IPS DF 4.7 (cell line): ENCODE measurements at regions not wholly inside any gene's neighbourhood (a gene's known extent, or its start where the extent isn't known, plus 50 kb on each side); places are given as distances from the start of the nearest gene placed in this dataset.

ENCODE experiments used
- DNase-seq: peaks from one replicate; pipeline ENCODE4 v3.0.0-alpha.2; 2013; ENCODE audit warnings: low spot score; ENCODE audit errors: extremely low read depth

GRCh38 chr10:109504401-109504800 is 418.9 kb downstream of the XPNPEP1 start:
- DNase-seq = no peak

GRCh38 chr10:109487691-109488090 is 435.6 kb downstream of the XPNPEP1 start:
- DNase-seq = no peak

GRCh38 chr10:109480836-109481235 is 442.5 kb downstream of the XPNPEP1 start:
- no peak for DNase-seq

GRCh38 chr10:109475711-109476421 is 447.4 kb downstream of the XPNPEP1 start:
- no peak for DNase-seq

GRCh38 chr10:109474812-109475211 is 448.5 kb downstream of the XPNPEP1 start:
- DNase-seq = no peak

- no peak for DNase-seq
These were observed 449.1 kb downstream of the XPNPEP1 start for GRCh38 chr10:109474261-109474660.

GRCh38 chr10:109467551-109467950 is 455.8 kb downstream of the XPNPEP1 start:
- DNase-seq = no peak

- DNase-seq = no peak
These were observed 458.4 kb downstream of the XPNPEP1 start for GRCh38 chr10:109464949-109465348.

GRCh38 chr10:109457302-109457638 is 466.0 kb downstream of the XPNPEP1 start:
- DNase-seq = no peak

GRCh38 chr10:109456566-109457301 is 466.6 kb downstream of the XPNPEP1 start:
- DNase-seq = no peak

- DNase-seq = no peak
These were observed 468.6 kb downstream of the XPNPEP1 start for GRCh38 chr10:109454691-109455090.

- no peak for DNase-seq
These were observed 471.4 kb downstream of the XPNPEP1 start for GRCh38 chr10:109451879-109452278.

- no peak for DNase-seq
These were observed 472.6 kb downstream of the XPNPEP1 start for GRCh38 chr10:109450702-109451101.

GRCh38 chr10:109433434-109433833 is 489.9 kb downstream of the XPNPEP1 start:
- DNase-seq = no peak

- no peak for DNase-seq
These were observed 491.0 kb downstream of the XPNPEP1 start for GRCh38 chr10:109432281-109432680.

- DNase-seq = no peak
These were observed 492.5 kb downstream of the XPNPEP1 start for GRCh38 chr10:109430799-109431198.

- no peak for DNase-seq
These were observed 493.1 kb downstream of the XPNPEP1 start for GRCh38 chr10:109430043-109430760.

- no peak for DNase-seq
These were observed 494.4 kb downstream of the XPNPEP1 start for GRCh38 chr10:109428775-109429491.

GRCh38 chr10:109427411-109427810 is 495.9 kb downstream of the XPNPEP1 start:
- no peak for DNase-seq

- DNase-seq = no peak
These were observed 496.3 kb downstream of the XPNPEP1 start for GRCh38 chr10:109426987-109427386.

- no peak for DNase-seq
These were observed 504.5 kb downstream of the XPNPEP1 start for GRCh38 chr10:109418795-109419194.

GRCh38 chr10:109417803-109418202 is 505.5 kb downstream of the XPNPEP1 start:
- no peak for DNase-seq
